Stomach smooth muscle (tissue), 2 donors: ENCODE measurements at regions not wholly inside any gene's neighbourhood (a gene's known extent, or its start where the extent isn't known, plus 50 kb on each side); places are given as distances from the start of the nearest gene placed in this dataset.

Experiments
- H3K27ac ChIP-seq: one replicate; pipeline ENCODE4 v1.7.0; 2013; ENCODE audit warnings: mild to moderate bottlenecking, low read length, inconsistent platforms
- H3K27me3 ChIP-seq, 2 donors: one replicate each; pipeline ENCODE4 v1.7.0; 2013; ENCODE audit warnings: low read length in 2 of 2; ENCODE audit not compliant: insufficient read depth in 2 of 2, control insufficient read depth in 1 of 2
- H3K36me3 ChIP-seq, 2 donors: one replicate each; pipeline ENCODE4 v1.7.0; 2013; ENCODE audit warnings: low read length in 2 of 2; ENCODE audit not compliant: control insufficient read depth in 2 of 2, insufficient read depth in 2 of 2
- H3K4me1 ChIP-seq: one replicate; pipeline ENCODE4 v1.7.0; 2013; ENCODE audit warnings: low read length; ENCODE audit not compliant: control insufficient read depth, insufficient read depth
- H3K4me3 ChIP-seq, 2 donors: one replicate each; pipeline ENCODE4 v1.7.0; 2013; ENCODE audit warnings: low read length in 2 of 2
- H3K9ac ChIP-seq, 2 donors: one replicate each; pipeline ENCODE4 v1.7.0; 2013; ENCODE audit warnings: low read length in 2 of 2, mild to moderate bottlenecking in 1 of 2
- H3K9me3 ChIP-seq, 2 donors: one replicate each; pipeline ENCODE4 v1.7.0; 2013; ENCODE audit warnings: low read length in 2 of 2; ENCODE audit not compliant: control insufficient read depth in 2 of 2
- donor health status: healthy.
- donor health status: Pancreatic carcinoma.

- no peaks in the 10 kb centered on the region for H3K27me3 ChIP-seq
- H3K9ac ChIP-seq: no peak overlapping the region
- no peak overlapping the region for H3K27ac ChIP-seq
- H3K4me3 ChIP-seq: no peak overlapping the region
- no peaks in the 10 kb centered on the region for H3K9me3 ChIP-seq
- no peaks in the 10 kb centered on the region for H3K4me1 ChIP-seq
- H3K36me3 ChIP-seq: no peaks in the 10 kb centered on the region
Measured at GRCh38 chr3:135310317-135310716, 515.3 kb downstream of the EPHB1 start.

GRCh38 chr3:135311699-135312098 is 516.6 kb downstream of the EPHB1 start:
- Histone ChIP-seq H3K27me3 (no peaks in the 10 kb centered on the region), H3K9ac (no peak overlapping the region), H3K27ac (no peak overlapping the region), H3K36me3 (no peaks in the 10 kb centered on the region), H3K4me3 (no peak overlapping the region), H3K4me1 (no peaks in the 10 kb centered on the region), H3K9me3 (no peaks in the 10 kb centered on the region)

- Histone ChIP-seq H3K4me3 (no peak overlapping the region), H3K27me3 (no peaks in the 10 kb centered on the region), H3K27ac (no peak overlapping the region), H3K9me3 (no peaks in the 10 kb centered on the region), H3K4me1 (no peaks in the 10 kb centered on the region), H3K9ac (no peak overlapping the region), H3K36me3 (no peaks in the 10 kb centered on the region)
Measured at GRCh38 chr3:135314237-135314636, 519.2 kb downstream of the EPHB1 start.

GRCh38 chr3:135324301-135324700 is 529.2 kb downstream of the EPHB1 start:
- Histone ChIP-seq H3K27me3 (peaks cover 0 to 5% of the 10 kb centered on the region in 2 donors), H3K9ac (no peak overlapping the region), H3K36me3 (no peaks in the 10 kb centered on the region), H3K9me3 (no peaks in the 10 kb centered on the region), H3K27ac (no peak overlapping the region), H3K4me3 (no peak overlapping the region), H3K4me1 (peaks cover 1% of the 10 kb centered on the region)

GRCh38 chr3:135325096-135325495 is 530.0 kb downstream of the EPHB1 start:
- H3K9me3 ChIP-seq: no peaks in the 10 kb centered on the region
- no peaks in the 10 kb centered on the region for H3K36me3 ChIP-seq
- no peak overlapping the region for H3K27ac ChIP-seq
- H3K27me3 ChIP-seq: peaks cover 0 to 5% of the 10 kb centered on the region in 2 donors
- peaks cover 2% of the 10 kb centered on the region for H3K4me1 ChIP-seq
- no peak overlapping the region for H3K4me3 ChIP-seq
- no peak overlapping the region for H3K9ac ChIP-seq

GRCh38 chr3:135325726-135326235 is 530.7 kb downstream of the EPHB1 start:
- Histone ChIP-seq H3K4me1 (peaks cover 2% of the 10 kb centered on the region), H3K36me3 (no peaks in the 10 kb centered on the region), H3K4me3 (no peak overlapping the region), H3K27me3 (peaks cover 0 to 5% of the 10 kb centered on the region in 2 donors), H3K9me3 (no peaks in the 10 kb centered on the region), H3K9ac (no peak overlapping the region), H3K27ac (no peak overlapping the region)

- Histone ChIP-seq H3K36me3 (no peaks in the 10 kb centered on the region), H3K27me3 (peaks cover 0 to 5% of the 10 kb centered on the region in 2 donors)
Measured at GRCh38 chr3:135326851-135327250, 531.8 kb downstream of the EPHB1 start.

GRCh38 chr3:135328036-135328435 is 533.0 kb downstream of the EPHB1 start:
- Histone ChIP-seq H3K27me3 (peaks cover 0 to 5% of the 10 kb centered on the region in 2 donors), H3K27ac (no peak overlapping the region), H3K9ac (no peak overlapping the region), H3K9me3 (no peaks in the 10 kb centered on the region), H3K4me3 (no peak overlapping the region), H3K36me3 (no peaks in the 10 kb centered on the region), H3K4me1 (peaks cover 2% of the 10 kb centered on the region)

More at GRCh38 chr3:135326851-135327250, 531.8 kb downstream of the EPHB1 start:
- no peak overlapping the region for H3K27ac ChIP-seq
- H3K9ac ChIP-seq: no peak overlapping the region
- H3K9me3 ChIP-seq: no peaks in the 10 kb centered on the region
- peaks cover 2% of the 10 kb centered on the region for H3K4me1 ChIP-seq
- no peak overlapping the region for H3K4me3 ChIP-seq

GRCh38 chr3:135329479-135329878 is 534.4 kb downstream of the EPHB1 start:
- peaks cover 0 to 4% of the 10 kb centered on the region in 2 donors for H3K27me3 ChIP-seq
- no peaks in the 10 kb centered on the region for H3K9me3 ChIP-seq
- no peak overlapping the region for H3K27ac ChIP-seq
- H3K4me1 ChIP-seq: peaks cover 2% of the 10 kb centered on the region
- H3K9ac ChIP-seq: no peak overlapping the region
- H3K36me3 ChIP-seq: no peaks in the 10 kb centered on the region
- H3K4me3 ChIP-seq: no peak overlapping the region

- no peaks in the 10 kb centered on the region for H3K36me3 ChIP-seq
- H3K9me3 ChIP-seq: peaks cover 0 to 2% of the 10 kb centered on the region in 2 donors
- H3K27me3 ChIP-seq: peaks cover 0 to 4% of the 10 kb centered on the region in 2 donors
- H3K27ac ChIP-seq: no peak overlapping the region
- H3K4me1 ChIP-seq: no peaks in the 10 kb centered on the region
- no peak overlapping the region for H3K4me3 ChIP-seq
- H3K9ac ChIP-seq: no peak overlapping the region
Measured at GRCh38 chr3:135337192-135337591, 542.1 kb downstream of the EPHB1 start.

- Histone ChIP-seq H3K27me3 (peaks cover 0 to 2% of the 10 kb centered on the region in 2 donors), H3K4me3 (no peak overlapping the region), H3K9ac (no peak overlapping the region), H3K4me1 (no peaks in the 10 kb centered on the region), H3K27ac (no peak overlapping the region), H3K9me3 (no peaks in the 10 kb centered on the region), H3K36me3 (no peaks in the 10 kb centered on the region)
Measured at GRCh38 chr3:135348690-135349089, 553.6 kb downstream of the EPHB1 start.
